ENCODE measurements at regions not wholly inside any gene's neighbourhood (a gene's known extent, or its start where the extent isn't known, plus 50 kb on each side); places are given as distances from the start of the nearest gene placed in this dataset.

DNA sequence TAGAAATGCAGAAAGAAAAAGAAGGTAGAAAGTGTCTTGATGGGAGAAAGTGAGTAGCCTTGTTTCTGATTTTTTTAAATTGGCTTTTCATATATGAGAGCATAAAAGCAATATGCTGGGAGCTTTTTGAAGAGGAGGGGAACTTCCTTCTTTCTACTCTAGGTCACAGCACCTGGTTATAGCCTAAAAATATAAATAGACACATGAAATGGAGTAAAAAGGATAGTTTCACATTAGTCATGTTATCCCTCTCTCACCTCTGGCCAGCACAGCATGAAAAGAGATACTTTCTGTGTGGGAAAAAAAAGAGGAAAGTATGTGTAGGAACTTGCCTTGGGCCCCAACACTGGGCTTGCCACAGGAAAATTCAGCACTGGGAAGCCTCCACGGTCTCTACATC, 292.2 kb upstream of the ZWINT start:
- no peak for ATAC-seq
- no peak for DNase-seq
- intact Hi-C loops (cut with DNase I) = no loop called here

DNA sequence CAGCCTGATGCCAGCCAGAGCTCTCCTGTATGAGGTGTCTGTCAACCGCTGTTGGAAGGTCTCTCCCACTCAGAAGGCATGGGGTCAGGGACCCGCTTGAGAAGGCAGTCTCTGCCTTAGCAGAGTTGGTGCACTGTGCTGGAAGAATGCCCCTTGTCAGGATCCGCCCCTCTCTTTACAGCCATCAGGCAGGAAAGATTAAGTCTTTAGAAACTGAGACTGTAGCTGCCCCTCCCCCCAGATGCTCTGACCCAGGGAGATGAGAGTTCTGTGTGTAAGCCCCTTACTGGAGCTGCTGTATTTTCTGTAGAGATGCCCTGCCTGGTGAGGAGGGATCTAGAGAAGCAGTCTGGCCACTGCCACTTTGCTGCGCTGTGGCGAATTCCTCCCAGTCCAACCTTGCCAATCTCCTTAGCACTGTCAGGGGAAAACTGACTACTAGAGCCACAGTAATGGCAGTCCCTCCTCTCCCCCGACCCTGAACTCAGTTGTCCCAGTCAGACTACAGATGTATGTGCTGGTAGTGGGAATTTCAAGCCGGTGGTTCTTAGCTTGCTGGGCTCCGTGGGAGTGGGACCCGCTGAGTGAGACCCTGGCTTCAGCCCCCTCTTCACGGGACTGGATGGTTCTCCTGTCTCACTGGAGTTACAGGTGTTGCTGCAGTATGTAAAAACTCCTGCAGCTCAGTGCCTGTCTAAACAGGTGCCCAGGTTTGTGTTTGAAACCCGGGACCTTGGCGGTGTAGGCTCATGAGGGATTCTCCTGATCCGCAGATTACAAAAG, 285.5 kb upstream of the ZWINT start:
- ATAC-seq (no peak), DNase-seq (no peak)
- intact Hi-C loops (cut with DNase I) = no loop called here

DNA sequence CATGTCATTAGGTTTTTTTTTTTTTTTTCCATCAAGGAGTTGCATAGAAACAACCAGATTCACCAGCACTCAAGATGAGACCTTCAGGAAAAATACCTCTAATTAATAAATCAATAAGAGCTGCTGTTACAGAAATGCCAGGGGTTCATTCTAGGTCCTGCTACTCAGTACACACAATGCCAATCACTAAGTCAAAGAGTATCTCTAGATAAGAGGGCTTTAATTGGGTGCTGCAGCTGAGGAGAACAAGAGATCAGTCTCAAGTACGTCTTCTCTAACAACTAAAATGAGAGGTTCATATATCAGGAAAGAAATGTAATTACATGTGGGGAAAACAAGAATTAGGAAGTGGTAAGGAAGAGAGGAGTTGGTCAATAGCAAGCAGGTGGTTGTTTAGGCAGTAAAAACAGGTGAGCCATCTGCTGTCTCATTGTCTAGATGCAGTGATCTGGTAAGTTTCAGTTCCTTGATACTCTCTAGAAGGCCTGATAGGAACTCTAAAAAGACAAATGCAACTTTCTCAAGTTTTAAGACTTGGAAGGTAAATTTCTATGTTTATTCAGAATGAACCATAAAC, 272.9 kb upstream of the ZWINT start:
- ATAC-seq (no peak), DNase-seq (no peak)
- intact Hi-C loops (cut with DNase I) = no loop called here

DNA sequence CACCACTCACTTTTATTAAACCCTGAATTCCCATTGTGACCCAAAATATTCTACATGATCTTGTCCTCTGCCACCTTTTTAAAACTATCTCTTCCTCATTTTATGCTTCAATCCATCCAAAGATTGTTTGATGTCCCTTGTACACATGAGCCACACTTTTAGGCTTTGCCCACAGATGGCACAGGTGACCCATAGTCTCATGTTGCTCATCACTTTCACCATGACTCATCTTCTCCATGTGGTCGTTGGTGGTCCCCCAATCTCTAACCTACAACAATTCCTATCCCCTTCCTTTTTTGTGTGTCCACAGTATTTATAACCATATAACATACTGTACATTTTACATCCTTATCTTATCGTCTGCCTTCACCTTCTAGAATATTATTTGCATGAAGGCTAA, 271.5 kb upstream of the ZWINT start:
- intact Hi-C loops (cut with DNase I) = no loop called here
- no peak for ATAC-seq
- no peak for DNase-seq

DNA sequence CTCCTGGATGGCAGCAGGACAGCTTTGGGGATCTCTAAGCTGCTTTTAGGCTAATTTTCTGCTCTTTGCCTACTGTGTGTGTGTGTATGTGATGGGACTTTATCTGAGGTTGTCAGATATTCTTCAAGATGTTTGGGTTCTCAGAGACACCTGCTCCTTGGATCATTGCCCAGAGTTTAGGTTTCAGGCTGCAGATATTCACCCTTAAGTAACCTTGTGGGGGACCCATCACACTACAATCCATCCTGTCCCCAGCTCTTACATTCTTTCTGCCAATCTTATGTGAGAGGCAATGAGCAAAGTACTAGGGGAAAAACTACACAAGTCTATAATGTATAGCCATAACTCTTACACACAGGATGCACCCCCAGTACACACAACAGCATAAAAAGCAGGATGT, 263.0 kb upstream of the ZWINT start:
- intact Hi-C loops (cut with DNase I) = no loop called here
- no peak for DNase-seq
- no peak for ATAC-seq

DNA sequence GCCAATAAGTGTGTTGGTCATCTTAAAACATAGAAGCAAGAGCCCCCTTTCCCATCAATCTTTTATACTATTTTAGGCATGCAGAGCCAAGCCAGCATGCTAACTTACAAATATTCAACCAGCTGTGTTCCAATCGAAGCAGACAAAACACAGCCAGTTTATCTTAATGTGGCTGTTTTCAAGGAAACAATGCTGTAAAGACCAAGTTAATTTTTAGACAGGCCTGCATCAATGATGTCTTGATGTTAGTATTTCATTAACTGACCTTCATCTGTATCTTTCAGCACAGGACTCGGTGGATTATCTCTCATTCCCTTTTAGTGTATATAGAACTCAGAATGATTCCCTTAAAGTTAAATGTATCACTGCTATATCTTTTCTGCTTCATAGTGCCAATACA, 262.0 kb upstream of the ZWINT start:
- intact Hi-C loops (cut with DNase I) = no loop called here
- ATAC-seq = no peak
- no peak for DNase-seq

DNA sequence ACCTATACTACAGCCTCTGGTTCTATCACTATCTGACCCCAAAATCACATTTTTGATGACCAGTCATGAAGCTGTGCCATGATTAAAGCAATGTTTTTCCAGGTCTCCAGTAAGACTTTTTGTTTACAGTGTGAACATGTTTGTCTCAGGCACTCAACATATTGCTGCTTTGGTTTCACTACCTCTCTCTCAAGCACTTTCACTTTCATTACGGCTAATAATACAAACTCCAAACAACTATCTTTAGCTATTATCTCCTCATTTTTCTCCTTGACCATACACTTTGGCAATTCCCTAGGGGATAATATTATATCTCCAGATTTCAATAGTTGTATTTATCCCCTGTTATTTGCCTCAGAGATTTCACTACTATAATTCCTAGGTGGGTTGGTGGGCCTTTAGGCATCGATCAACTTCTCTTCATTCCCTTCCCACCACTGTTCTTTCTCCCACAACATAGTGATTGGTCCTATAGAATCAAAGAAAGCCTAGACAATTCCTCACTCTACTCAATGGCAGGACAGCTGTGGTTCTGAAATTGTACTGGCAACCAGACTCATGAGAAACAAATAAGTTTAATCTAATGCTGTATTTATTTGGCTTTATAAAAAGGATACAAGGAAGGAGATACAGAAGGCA, 261.4 kb upstream of the ZWINT start:
- DNase-seq (no peak), ATAC-seq (peak in 1 of 2 donors; percentile 33)
- intact Hi-C loops (cut with DNase I) = no loop called here

DNA sequence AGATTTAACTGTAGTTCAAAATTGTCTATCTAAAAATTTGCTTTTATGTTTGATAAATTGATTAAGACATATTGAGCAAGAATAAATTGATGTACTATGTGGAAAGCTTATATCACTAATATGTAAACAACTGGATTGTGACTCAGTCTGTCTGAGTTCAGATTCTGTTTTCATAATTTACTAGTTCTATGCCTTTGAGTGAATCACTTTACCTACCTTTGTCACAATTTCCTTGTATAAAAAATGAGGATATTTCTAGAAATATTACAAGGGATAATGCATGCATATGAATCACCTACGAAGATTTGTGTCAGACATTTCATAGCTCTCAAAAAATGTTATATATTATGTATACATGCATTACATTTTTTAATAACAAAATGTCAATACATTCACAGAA, 245.1 kb upstream of the ZWINT start:
- ATAC-seq = no peak

DNA sequence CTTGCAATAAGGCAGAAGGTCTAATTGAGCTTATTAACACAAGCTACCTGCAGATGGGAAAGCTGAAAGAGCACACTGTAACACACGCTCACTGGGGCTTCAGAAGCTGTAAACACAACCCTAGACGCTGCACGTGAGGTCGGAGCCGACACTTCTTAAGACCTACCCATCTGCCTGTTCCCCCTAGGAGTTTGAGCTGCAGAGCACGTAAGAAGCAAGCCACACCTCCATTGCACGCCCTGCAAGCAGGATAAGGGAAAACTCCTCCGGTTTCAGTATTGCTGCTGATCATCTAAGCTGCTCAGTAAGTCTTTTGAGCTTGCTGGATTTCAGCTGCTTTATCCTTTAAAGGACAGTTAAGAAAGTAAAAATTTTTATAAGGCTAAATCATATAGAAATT, 244.0 kb upstream of the ZWINT start:
- DNase-seq = no peak
- intact Hi-C loops (cut with DNase I) = no loop called here

More for the DNA sequence above, 245.1 kb upstream of the ZWINT start:
- intact Hi-C loops (cut with DNase I) = no loop called here
- DNase-seq = no peak

DNA sequence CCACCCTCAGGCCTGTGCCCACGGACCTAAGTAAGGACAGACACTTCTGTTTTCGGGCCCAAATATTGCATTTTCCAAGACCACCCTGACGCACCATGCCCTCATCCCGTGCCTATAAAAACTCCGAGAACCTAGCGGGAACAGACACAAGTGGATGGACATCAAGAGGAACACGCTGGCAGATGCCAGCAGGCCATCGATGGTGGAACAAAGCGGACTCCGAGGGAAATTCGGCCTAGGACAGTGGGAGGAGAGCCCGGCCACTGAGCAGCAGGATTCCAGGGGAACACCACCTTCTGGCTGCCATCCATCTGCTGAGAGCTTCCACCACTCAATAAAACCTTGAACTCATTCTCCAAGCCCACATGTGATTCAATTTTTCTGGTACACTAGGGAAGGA, 243.6 kb upstream of the ZWINT start:
- ATAC-seq (no peak), DNase-seq (no peak)
- intact Hi-C loops (cut with DNase I) = no loop called here

More for the DNA sequence above, 244.0 kb upstream of the ZWINT start:
- ATAC-seq = peak in 1 of 2 donors; percentile 36

DNA sequence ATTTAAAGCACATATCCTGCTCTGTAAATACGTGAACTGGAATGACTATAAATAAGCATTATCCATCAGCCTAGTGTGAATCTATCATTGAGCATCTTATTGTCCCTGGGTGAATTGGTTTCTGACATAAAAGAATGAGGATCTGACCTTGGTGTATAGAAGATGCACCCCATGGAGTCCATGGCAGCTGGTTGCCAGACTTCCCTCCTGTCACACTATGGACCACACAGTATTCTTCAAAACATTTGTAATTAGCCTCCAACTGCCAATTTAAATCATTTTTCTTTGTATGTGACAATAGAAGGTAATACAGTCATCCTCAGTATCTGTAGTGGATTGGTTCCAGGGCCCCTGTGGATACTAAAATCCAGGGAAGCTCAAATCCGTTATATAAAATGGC, 238.1 kb upstream of the ZWINT start:
- DNase-seq (no peak), ATAC-seq (no peak)
- intact Hi-C loops (cut with DNase I) = no loop called here

DNA sequence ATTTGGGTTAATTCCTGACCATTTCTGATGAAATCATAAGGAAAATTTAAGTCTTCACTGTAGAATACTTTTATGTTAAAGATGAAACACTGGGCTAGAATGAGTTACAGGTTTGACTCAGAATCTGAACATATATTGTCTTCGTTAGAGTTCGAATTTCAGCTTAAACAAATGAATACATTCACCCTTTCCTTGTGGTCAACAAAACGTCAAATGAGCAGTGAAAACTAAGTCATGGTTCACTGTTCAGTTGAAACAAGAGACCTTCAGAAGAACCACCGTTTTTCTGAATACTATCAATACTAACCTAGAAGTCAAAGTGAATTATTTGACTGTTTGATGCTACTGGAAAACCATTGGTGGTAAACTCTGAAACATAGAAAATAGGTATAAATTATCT, 235.2 kb upstream of the ZWINT start:
- no peak for DNase-seq
- intact Hi-C loops (cut with DNase I) = no loop called here
- ATAC-seq = no peak

DNA sequence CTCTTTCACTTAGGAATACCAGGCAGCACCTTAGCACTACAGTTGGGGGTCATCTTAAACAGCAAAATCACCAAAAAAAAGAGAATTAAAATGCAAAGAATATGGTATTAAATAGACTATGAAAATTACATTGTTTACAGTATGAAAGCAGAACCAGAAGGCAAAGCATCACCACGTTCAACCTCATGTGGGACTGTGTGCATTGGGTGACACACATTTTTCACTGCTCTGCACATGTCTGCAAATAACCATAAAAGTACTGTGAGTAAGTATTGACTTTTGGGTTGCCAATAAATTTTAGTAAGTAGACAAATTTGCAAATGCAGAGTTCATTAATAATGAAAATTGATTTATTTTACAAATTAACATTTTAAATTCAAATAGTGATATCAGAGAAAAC, 232.1 kb upstream of the ZWINT start:
- no peak for ATAC-seq
- intact Hi-C loops (cut with DNase I) = no loop called here

DNA sequence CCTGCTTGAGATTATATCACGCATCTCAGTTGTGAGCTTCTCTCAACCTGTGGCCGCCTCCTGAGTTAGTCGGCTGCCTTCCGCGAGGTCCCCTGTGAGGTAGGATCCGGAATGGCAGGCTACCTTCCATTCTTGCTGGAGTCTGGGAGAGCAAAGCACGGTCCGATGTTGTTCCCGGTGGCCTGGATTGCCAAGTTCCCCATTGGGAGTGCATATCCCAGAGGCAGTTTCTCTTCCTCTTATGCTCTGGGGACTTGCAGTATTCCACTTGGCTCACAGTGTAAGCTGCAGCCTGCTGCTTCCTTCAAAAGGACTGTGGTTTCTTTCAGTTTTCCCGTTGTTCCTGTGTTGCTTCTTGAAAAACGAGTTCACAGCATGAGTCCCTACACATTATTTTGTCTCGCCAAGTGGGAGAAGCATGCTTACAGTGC, 225.4 kb upstream of the ZWINT start:
- ATAC-seq (peak in 1 of 2 donors; percentile 7), DNase-seq (no peak)
- intact Hi-C loops (cut with DNase I) = no loop called here

More for the DNA sequence above, 232.1 kb upstream of the ZWINT start:
- DNase-seq = no peak

DNA sequence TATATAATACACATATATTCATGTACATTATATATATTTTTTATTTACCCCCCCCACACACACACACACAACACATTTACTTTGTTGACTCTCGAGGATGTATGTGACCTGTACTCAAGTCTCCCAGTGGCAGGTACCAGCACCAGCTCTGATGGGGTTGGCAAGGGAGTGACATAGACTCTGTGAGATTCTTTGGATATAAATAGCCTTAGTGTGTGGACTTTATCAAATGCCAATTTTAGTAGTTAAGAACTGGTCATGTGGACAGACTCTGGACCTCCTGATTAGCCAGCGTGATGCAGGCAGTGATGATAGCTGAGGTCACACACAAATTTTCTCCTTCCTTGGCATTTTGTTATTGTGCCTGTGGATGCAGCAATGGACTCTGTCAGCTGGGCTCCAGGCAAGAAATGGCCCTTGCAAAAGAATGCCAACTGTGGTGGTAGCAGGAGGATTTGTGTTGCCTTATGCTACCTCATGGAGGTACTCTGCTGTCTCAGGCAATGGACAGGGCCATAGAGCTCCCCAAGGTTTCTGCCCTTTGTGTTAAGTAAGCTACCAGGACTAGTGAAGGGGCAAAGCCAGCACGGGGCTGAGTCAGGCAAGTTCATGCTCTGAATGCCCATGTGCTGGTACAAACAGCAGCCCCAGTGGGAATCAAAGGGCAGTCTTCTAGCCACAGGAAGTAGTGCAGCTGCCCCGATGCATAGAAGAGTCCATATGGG, 224.6 kb upstream of the ZWINT start:
- ATAC-seq (peak; percentile 91 to 95), DNase-seq (peak; percentile 24)
- intact Hi-C loops (cut with DNase I) = no loop called here

DNA sequence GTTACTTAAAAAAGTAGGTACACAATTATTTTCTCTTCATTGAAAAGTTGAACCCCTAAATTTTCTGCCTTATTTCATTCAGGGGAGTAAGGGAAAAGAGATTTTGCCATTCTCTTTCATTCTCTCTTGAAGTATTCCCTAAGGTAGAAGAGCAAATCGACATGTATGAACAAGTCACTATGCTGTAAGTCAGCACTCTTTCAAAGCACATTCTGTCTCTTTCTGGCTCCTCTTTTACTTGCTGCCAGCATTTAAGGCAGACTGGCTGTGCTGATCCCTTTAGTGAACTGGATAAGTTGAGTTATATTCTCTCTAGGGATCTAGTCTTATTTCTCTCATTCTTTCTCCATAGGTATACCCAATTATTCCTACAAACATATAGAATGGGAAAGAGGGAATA, 222.3 kb upstream of the ZWINT start:
- DNase-seq (no peak), ATAC-seq (no peak)
- intact Hi-C loops (cut with DNase I) = no loop called here

DNA sequence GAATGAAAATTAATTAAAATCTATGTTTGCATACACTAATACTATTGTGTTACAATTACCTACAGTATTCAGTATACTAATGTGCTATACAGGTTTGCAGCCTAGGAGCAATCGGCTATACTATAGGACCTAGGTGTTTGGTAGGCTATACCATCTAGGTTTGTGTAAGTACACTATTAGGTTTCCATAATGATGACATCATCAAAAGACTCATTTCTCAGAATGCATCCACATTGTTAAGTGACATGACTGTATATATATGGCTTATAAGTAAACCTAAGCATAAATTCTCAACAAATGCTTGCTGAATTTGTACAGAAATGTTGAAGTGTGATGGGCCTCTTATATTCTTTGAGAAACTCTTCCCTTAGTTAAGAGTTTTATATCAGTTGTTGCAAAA, 206.5 kb upstream of the ZWINT start:
- ATAC-seq (no peak), DNase-seq (no peak)
- intact Hi-C loops (cut with DNase I) = no loop called here

DNA sequence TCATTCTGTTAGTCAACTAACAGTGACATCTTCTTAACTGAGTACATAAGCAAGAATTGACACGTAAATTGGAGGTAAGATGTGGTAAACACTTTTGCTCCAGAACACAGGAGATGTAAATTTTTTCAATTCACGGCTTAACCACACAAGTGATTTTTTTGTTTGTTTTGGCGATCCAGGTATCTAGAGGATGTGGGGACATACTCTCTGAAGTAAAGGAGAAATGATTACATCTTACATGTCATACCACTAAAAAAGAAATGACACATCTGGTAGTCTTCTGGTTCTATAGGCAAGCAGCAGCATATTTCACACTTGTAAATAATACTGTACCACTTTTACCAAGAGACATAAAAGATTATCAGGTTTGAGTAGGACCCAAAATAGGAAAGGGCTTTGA, 200.3 kb upstream of the ZWINT start:
- intact Hi-C loops (cut with DNase I) = no loop called here
- no peak for ATAC-seq
- DNase-seq = no peak

DNA sequence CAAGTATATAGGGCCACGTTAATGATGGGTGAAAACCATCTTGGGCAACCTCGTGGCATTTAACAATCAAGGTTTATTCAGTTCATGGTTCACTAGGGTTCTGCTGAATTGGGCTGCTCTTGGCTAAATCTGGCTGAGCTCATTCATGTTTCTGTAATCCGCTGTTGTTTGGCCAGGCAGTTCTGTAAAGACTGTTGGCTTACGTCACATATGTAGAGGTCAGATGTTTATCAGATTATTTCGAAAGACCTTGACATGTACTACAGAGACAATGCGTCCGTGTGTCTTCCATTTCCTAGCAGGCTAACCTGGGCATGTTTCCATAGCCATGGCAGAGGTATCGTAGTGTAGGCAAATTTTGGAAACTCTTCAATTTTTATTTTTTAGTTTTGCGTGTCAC, 190.0 kb upstream of the ZWINT start:
- ATAC-seq = no peak
- intact Hi-C loops (cut with DNase I) = no loop called here
- DNase-seq = no peak

DNA sequence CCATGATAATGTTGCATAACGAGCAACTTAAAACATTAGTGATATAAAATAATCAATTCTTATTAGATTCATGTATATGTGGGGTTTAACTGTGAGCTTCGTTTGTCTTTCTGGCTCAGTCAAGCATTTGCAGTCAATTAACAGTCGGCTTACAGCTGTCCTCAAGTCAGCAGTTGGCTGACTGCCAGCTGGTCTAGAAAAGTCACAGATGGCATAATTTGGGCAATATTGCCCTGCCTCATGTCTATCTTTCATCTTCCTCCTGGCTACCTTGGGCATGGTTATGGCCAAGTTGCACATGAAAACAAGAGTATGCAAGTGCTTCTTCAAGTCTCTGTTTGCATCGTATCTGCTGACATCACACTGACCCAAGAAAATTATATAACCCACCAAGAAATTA, 186.1 kb upstream of the ZWINT start:
- intact Hi-C loops (cut with DNase I) = no loop called here
- ATAC-seq = no peak

More for the DNA sequence above, 186.1 kb upstream of the ZWINT start:
- DNase-seq = no peak
